ENCODE measurements at regions not wholly inside any gene's neighbourhood (a gene's known extent, or its start where the extent isn't known, plus 50 kb on each side); places are given as distances from the start of the nearest gene placed in this dataset.
A peak's percentile ranks its signal among the peaks of the same experiment; 100 is the strongest.
"Not testable (repeated sequence)": the region's sequence is repeated elsewhere in the genome, so short reads cannot be mapped to it uniquely, and the experiment has no call there.

DNA sequence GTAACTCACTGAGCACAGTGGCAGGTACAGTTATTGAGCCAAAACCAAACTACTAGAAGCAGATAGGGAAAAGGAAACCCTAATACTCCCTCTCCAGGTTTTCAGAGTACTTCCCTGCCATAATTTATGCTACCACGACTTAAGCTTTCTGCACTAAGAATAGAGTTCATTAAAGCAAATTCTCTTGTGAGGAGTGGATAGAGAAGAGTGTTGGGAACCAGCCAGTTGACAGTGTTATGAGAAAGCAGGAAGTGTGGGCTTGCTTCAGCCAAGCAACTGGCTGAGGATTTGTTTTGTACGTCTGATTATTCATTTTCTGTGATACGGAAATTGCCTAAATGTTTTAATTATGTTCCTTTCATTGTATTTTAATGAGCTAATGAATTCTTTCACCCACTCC, 280.5 kb downstream of the KIF20B start:
- DNase-seq (ENCODE audit: low read depth in 2 of 2), result peak; percentile 21 to 65

DNA sequence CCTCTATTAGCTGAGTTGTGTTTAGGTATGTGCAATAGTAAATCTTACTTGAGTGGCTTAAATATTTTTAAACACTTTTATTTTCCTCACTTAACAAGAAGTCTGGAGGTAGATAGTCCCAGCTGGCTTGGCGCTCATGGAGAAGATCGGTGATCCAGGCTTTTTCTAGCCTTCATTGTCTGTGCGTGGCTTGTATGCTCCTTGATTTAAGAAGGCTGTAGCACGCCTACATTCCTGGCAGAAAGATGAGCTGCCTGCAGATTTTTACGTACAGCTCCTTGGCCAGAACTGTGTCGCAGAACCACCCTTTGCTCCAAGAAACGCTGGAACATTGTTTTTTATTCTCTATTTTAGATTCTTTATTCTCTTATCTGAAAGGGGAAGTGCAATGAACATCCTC, 284.1 kb downstream of the KIF20B start:
- TF ChIP-seq, protein P1, sequence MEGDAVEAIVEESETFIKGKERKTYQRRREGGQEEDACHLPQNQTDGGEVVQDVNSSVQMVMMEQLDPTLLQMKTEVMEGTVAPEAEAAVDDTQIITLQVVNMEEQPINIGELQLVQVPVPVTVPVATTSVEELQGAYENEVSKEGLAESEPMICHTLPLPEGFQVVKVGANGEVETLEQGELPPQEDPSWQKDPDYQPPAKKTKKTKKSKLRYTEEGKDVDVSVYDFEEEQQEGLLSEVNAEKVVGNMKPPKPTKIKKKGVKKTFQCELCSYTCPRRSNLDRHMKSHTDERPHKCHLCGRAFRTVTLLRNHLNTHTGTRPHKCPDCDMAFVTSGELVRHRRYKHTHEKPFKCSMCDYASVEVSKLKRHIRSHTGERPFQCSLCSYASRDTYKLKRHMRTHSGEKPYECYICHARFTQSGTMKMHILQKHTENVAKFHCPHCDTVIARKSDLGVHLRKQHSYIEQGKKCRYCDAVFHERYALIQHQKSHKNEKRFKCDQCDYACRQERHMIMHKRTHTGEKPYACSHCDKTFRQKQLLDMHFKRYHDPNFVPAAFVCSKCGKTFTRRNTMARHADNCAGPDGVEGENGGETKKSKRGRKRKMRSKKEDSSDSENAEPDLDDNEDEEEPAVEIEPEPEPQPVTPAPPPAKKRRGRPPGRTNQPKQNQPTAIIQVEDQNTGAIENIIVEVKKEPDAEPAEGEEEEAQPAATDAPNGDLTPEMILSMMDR (IDR thresholded peaks at IDR 0.05; ENCODE audit: low read depth, low read length), result no peak

More for the DNA sequence above, 280.5 kb downstream of the KIF20B start:
- TF ChIP-seq, protein P1 (IDR thresholded peaks at IDR 0.05; ENCODE audit: low read depth, low read length), result no peak
- H3K4me3 ChIP-seq (replicated peaks in 1 of 2; ENCODE audit: low read depth in 2 of 2, low read length in 2 of 2), result no peak overlapping the region

DNA sequence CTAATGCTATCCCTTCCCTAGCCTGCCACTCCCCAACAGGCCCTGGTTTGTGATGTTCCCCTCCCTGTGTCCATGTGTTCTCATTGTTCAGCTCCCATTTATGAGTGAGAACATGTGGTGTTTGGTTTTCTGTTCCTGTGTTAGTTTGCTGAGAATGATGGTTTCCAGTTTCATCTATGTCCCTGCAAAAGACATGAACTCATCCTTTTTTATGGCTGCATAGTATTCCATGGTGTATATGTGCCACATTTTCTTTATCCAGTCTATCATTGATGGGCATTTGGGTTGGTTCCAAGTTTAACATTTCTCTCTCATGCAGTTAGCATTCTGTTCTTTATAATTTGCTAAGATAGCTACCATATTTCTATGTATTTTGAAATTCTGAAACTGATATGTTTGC, 287.0 kb downstream of the KIF20B start:
- not testable (repeated sequence) for H3K4me3 ChIP-seq (replicated peaks in 1 of 2; ENCODE audit: low read depth in 2 of 2, low read length in 2 of 2); DNase-seq (ENCODE audit: low read depth in 2 of 2)

More for the DNA sequence above, 284.1 kb downstream of the KIF20B start:
- DNase-seq (ENCODE audit: low read depth in 2 of 2), result peak in 1 of 2 donors; percentile 8
- H3K4me3 ChIP-seq (replicated peaks in 1 of 2; ENCODE audit: low read depth in 2 of 2, low read length in 2 of 2), result no peak overlapping the region

DNA sequence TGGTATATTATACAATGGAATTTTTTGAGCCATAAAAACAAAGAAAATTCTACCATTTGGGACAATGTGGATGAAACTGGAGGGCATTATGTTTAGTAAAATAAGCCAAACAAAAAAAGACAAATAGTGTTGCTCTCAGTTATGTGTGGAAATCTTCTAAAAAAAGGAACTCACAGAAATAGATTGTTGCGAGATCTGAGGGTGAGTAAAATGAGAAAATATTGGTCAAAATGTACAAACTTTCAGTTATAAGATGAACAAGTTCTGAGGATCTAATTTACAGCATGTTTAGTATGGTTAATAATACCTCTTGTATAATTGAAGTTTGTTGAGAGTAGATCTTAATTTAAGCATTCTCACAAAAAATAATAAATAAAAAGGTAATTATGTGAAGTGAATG, 291.2 kb downstream of the KIF20B start:
- TF ChIP-seq, protein P1 (IDR thresholded peaks at IDR 0.05; ENCODE audit: low read depth, low read length), result no peak
- no peak for DNase-seq (ENCODE audit: low read depth in 2 of 2)
- H3K4me3 ChIP-seq (replicated peaks in 1 of 2; ENCODE audit: low read depth in 2 of 2, low read length in 2 of 2), result no peak overlapping the region

DNA sequence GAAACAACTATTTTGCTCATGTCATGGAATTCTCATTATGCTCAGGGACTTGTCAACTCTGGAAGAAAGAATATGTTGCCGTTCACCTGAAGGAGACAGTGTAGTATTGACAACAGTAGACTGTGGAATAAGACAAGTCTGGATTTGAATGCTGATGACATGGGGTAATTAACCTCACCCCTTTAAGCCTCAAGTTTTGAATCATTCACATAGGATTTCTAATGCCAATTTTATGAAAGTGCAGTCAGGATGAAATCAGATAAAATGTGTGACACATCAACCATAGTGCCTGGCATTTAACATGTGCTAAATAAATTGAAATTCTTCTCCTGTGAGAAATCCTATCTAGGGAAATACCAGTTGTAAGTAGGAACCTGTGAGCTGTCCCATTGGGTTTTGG, 305.8 kb downstream of the KIF20B start:
- TF ChIP-seq, protein P1 (IDR thresholded peaks at IDR 0.05; ENCODE audit: low read depth, low read length), result no peak
- H3K4me3 ChIP-seq (replicated peaks in 1 of 2; ENCODE audit: low read depth in 2 of 2, low read length in 2 of 2), result no peak overlapping the region
- peak; percentile 13 to 15 for DNase-seq (ENCODE audit: low read depth in 2 of 2)

DNA sequence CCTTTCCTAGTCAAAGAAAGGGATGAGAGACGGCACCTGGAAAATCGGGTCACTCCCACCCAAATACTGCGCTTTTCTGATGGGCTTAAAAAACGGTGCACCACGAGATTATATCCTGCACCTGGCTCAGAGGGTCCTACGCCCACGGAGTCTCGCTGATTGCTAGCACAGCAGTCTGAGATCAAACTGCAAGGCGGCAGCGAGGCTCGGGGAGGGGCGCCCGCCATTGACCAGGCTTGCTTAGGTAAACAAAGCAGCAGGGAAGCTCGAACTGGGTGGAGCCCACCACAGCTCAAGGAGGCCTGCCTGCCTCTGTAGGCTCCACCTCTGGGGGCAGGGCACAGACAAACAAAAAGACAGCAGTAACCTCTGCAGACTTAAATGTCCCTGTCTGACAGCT, 309.9 kb downstream of the KIF20B start:
- H3K4me3 ChIP-seq (replicated peaks in 1 of 2; ENCODE audit: low read depth in 2 of 2, low read length in 2 of 2); DNase-seq (ENCODE audit: low read depth in 2 of 2): not testable (repeated sequence)

DNA sequence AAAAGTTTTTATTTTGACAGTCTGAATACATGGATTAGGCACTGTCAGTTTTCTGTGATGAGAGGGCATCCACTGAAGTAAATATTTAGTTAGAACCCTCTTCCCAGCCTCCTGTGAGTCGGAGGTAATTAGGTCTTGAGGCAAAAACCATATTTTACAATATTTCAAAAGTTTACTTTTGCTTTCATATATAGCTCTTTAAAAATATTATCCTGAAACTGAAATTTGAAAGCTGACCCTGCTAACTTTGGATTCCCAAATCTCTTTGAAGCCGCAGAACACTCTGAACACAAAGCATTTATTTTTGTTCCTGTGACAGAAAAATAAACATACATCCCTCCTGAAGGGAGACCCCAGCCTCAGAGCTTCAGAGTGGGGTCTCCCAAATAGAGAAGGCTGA, 317.4 kb downstream of the KIF20B start:
- no peak overlapping the region for H3K4me3 ChIP-seq (replicated peaks in 1 of 2; ENCODE audit: low read depth in 2 of 2, low read length in 2 of 2)
- DNase-seq (ENCODE audit: low read depth in 2 of 2), result no peak
- TF ChIP-seq, protein P1 (IDR thresholded peaks at IDR 0.05; ENCODE audit: low read depth, low read length), result no peak

DNA sequence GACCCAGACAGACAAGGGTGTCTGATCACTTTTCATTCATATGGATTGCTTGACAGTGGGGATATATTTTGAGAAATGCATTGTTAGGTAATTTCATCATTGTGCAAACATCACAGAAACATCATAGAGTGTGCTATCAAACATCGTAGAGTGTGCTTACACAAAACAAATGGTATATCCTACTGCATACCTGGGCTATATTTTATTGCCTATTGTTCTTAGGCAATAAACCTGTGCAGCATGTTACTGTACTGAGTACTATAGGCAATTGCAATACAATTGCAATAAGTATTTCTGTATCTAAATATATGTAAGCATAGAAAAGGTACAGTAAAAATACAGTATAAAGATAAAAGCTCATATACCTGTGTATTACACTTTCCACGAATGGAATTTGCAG, 319.1 kb downstream of the KIF20B start:
- no peak overlapping the region for H3K4me3 ChIP-seq (replicated peaks in 1 of 2; ENCODE audit: low read depth in 2 of 2, low read length in 2 of 2)
- TF ChIP-seq, protein P1 (IDR thresholded peaks at IDR 0.05; ENCODE audit: low read depth, low read length), result no peak
- DNase-seq (ENCODE audit: low read depth in 2 of 2), result no peak
